ENCODE measurements at regions not wholly inside any gene's neighbourhood (a gene's known extent, or its start where the extent isn't known, plus 50 kb on each side); places are given as distances from the start of the nearest gene placed in this dataset.

DNA sequence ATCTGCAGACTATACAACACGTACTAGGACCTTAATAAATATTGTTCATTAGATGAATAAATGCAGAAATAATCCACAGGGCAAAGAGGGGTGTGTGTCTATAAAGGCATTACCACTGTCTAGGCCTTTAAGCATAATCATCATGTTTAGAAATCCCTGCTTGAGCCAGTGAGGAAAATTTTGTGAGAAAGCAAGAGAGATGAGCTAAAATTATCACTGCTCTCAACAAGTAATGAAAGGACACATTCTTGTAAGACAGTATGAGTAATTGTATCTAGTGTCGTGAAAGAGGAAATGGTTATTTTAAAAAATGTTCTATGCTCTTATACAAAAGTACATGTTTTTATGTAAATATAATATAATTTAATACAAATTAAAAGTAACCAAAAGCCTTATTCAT is 1699.4 kb downstream of the PCDH9 start:
- TF ChIP-seq, protein P1, sequence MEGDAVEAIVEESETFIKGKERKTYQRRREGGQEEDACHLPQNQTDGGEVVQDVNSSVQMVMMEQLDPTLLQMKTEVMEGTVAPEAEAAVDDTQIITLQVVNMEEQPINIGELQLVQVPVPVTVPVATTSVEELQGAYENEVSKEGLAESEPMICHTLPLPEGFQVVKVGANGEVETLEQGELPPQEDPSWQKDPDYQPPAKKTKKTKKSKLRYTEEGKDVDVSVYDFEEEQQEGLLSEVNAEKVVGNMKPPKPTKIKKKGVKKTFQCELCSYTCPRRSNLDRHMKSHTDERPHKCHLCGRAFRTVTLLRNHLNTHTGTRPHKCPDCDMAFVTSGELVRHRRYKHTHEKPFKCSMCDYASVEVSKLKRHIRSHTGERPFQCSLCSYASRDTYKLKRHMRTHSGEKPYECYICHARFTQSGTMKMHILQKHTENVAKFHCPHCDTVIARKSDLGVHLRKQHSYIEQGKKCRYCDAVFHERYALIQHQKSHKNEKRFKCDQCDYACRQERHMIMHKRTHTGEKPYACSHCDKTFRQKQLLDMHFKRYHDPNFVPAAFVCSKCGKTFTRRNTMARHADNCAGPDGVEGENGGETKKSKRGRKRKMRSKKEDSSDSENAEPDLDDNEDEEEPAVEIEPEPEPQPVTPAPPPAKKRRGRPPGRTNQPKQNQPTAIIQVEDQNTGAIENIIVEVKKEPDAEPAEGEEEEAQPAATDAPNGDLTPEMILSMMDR (IDR thresholded peaks at IDR 0.05), result no peak
- TF ChIP-seq POLR2A (IDR thresholded peaks at IDR 0.05), result no peak
